H9 (cell line): ENCODE measurements at regions not wholly inside any gene's neighbourhood (a gene's known extent, or its start where the extent isn't known, plus 50 kb on each side); places are given as distances from the start of the nearest gene placed in this dataset.

ENCODE experiments used
- DNase-seq: peaks from one replicate; pipeline ENCODE4 v3.0.0-alpha.2; 2017
- H2AFZ ChIP-seq: one replicate; pipeline ENCODE4 v1.6.1; 2013; ENCODE audit warnings: mild to moderate bottlenecking, low read length, control low read depth, moderate library complexity
- H2AK5ac ChIP-seq: 2 replicates; pipeline ENCODE4 v1.6.1; 2013; ENCODE audit warnings: low read length, control low read depth, mixed read lengths; ENCODE audit not compliant: insufficient read length
- H2BK120ac ChIP-seq: one replicate; pipeline ENCODE4 v1.6.1; 2013; ENCODE audit warnings: low read depth, mild to moderate bottlenecking, low read length, control low read depth, inconsistent platforms; ENCODE audit not compliant: poor library complexity, severe bottlenecking
- H2BK12ac ChIP-seq: 2 replicates; pipeline ENCODE4 v1.6.1; 2013; ENCODE audit warnings: low read length, control low read depth, mixed read lengths, low read depth; ENCODE audit not compliant: insufficient read length
- H2BK15ac ChIP-seq: 2 replicates; pipeline ENCODE4 v1.6.1; 2013; ENCODE audit warnings: low read depth, low read length, control low read depth
- H2BK20ac ChIP-seq: one replicate; pipeline ENCODE4 v1.6.1; 2013; ENCODE audit warnings: low read depth, mild to moderate bottlenecking, low read length, control low read depth, inconsistent platforms; ENCODE audit not compliant: poor library complexity, severe bottlenecking
- H2BK5ac ChIP-seq: 2 replicates; pipeline ENCODE4 v1.6.1; 2013; ENCODE audit warnings: low read length, control low read depth, mixed read lengths; ENCODE audit not compliant: insufficient read length
- H3K14ac ChIP-seq: 2 replicates; pipeline ENCODE4 v1.6.1; 2013; ENCODE audit warnings: low read length, control low read depth; ENCODE audit not compliant: insufficient read depth
- H3K18ac ChIP-seq: 2 replicates; pipeline ENCODE4 v1.6.1; 2013; ENCODE audit warnings: low read depth, mild to moderate bottlenecking, mixed read lengths, low read length, control low read depth; ENCODE audit not compliant: insufficient read length
- H3K23ac ChIP-seq: 2 replicates; pipeline ENCODE4 v1.6.1; 2013; ENCODE audit warnings: low read length, control low read depth, mixed read lengths, low read depth; ENCODE audit not compliant: insufficient read length
- H3K23me2 ChIP-seq: 2 replicates; pipeline ENCODE4 v1.6.1; 2013; ENCODE audit warnings: low read depth, mild to moderate bottlenecking, mixed read lengths, low read length, control low read depth; ENCODE audit not compliant: insufficient read length, poor library complexity, severe bottlenecking
- H3K27ac ChIP-seq: 2 replicates; pipeline ENCODE4 v1.5.1; 2013; ENCODE audit warnings: low read length, control low read depth, mixed read lengths, low read depth; ENCODE audit not compliant: insufficient read length
- H3K27me3 ChIP-seq: 2 replicates; pipeline ENCODE4 v1.6.1; 2013; ENCODE audit warnings: low read length, control low read depth, inconsistent platforms; ENCODE audit not compliant: insufficient read depth
- H3K4ac ChIP-seq: 2 replicates; pipeline ENCODE4 v1.6.1; 2013; ENCODE audit warnings: low read depth, mild to moderate bottlenecking, control low read depth, inconsistent platforms, low read length, moderate library complexity
- H3K4me1 ChIP-seq: 2 replicates; pipeline ENCODE4 v1.6.1; 2013; ENCODE audit warnings: low read length, control low read depth, inconsistent platforms; ENCODE audit not compliant: insufficient read depth
- H3K4me2 ChIP-seq: 2 replicates; pipeline ENCODE4 v1.6.1; 2013; ENCODE audit warnings: low read length, control low read depth, mixed read lengths; ENCODE audit not compliant: insufficient read length, insufficient read depth
- H3K56ac ChIP-seq: 2 replicates; pipeline ENCODE4 v1.6.1; 2013; ENCODE audit warnings: low read depth, mild to moderate bottlenecking, mixed read lengths, low read length, control low read depth; ENCODE audit not compliant: insufficient read length
- H3K79me1 ChIP-seq: 2 replicates; pipeline ENCODE4 v1.6.1; 2013; ENCODE audit warnings: low read depth, mild to moderate bottlenecking, moderate library complexity, low read length, control low read depth, inconsistent platforms; ENCODE audit not compliant: insufficient read depth, poor library complexity, severe bottlenecking
- H3K79me2 ChIP-seq: 2 replicates; pipeline ENCODE4 v1.6.1; 2013; ENCODE audit warnings: low read length, control low read depth, inconsistent platforms; ENCODE audit not compliant: insufficient read depth
- H3K9ac ChIP-seq: 2 replicates; pipeline ENCODE4 v1.6.1; 2013; ENCODE audit warnings: low read length, control low read depth, mixed read lengths; ENCODE audit not compliant: insufficient read length; ENCODE audit errors: extremely low read depth
- H3K9me3 ChIP-seq: one replicate; pipeline ENCODE4 v1.6.1; 2013; ENCODE audit warnings: low read depth, low read length, inconsistent platforms; ENCODE audit not compliant: control insufficient read depth
- H3T11ph ChIP-seq: one replicate; pipeline ENCODE4 v1.6.1; 2013; ENCODE audit warnings: mild to moderate bottlenecking, low read length, control low read depth, inconsistent platforms
- H4K20me1 ChIP-seq: one replicate; pipeline ENCODE4 v1.6.1; 2013; ENCODE audit not compliant: control insufficient read depth, insufficient read length, insufficient read depth
- H4K5ac ChIP-seq: 2 replicates; pipeline ENCODE4 v1.6.1; 2013; ENCODE audit warnings: low read depth, mild to moderate bottlenecking, mixed read lengths, low read length, control low read depth; ENCODE audit not compliant: insufficient read length
- H4K8ac ChIP-seq: replicated peaks from 2 replicates; pipeline ENCODE4 v1.6.1; 2013; ENCODE audit warnings: low read length, control low read depth, mixed read lengths, low read depth; ENCODE audit not compliant: insufficient read length
- H4K91ac ChIP-seq: 2 replicates; pipeline ENCODE4 v1.6.1; 2013; ENCODE audit warnings: low read depth, mild to moderate bottlenecking, moderate library complexity, mixed read lengths, low read length, control low read depth; ENCODE audit not compliant: insufficient read length
- H3K27ac Mint-ChIP-seq, 3 experiments: 2 replicates in 2 of 3; 3 replicates in 1 of 3; pipeline ENCODE4 v1.8.0; 2020 to 2021; ENCODE audit warnings: mixed read lengths in 3 of 3, mild to moderate bottlenecking in 1 of 3, moderate library complexity in 1 of 3
- H3K27me3 Mint-ChIP-seq: 2 replicates; pipeline ENCODE4 v1.8.0; 2021; ENCODE audit warnings: low read depth, mild to moderate bottlenecking, moderate library complexity, mixed read lengths
- H3K36me3 Mint-ChIP-seq, 3 experiments: 2 replicates in 2 of 3; 3 replicates in 1 of 3; pipeline ENCODE4 v1.8.0; 2020 to 2021; ENCODE audit warnings: low read depth in 3 of 3, mixed read lengths in 3 of 3; ENCODE audit not compliant: insufficient read depth in 1 of 3
- H3K4me1 Mint-ChIP-seq, 2 experiments: 2 replicates each; pipeline ENCODE4 v1.8.0; 2020; ENCODE audit warnings: mixed read lengths in 2 of 2
- H3K4me3 Mint-ChIP-seq, 2 experiments: 2 replicates in 1 of 2; 3 replicates in 1 of 2; pipeline ENCODE4 v1.8.0; 2020 to 2021; ENCODE audit warnings: mild to moderate bottlenecking in 2 of 2, mixed read lengths in 2 of 2, moderate library complexity in 1 of 2
- H3K9me3 Mint-ChIP-seq, 2 experiments: 2 replicates in 1 of 2; 3 replicates in 1 of 2; pipeline ENCODE4 v1.8.0; 2020; ENCODE audit warnings: mild to moderate bottlenecking in 2 of 2, mixed read lengths in 2 of 2, moderate library complexity in 1 of 2
- CTCF ChIP-seq: fragments of 200-600 bp; sonication (generic); conservative IDR thresholded peaks from 3 replicates; pipeline ENCODE4 v1.8.0; 2021; ENCODE audit warnings: antibody characterized with exemption, mild to moderate bottlenecking
- WGBS: extraction: QIAGEN DNeasy Blood & Tissue Kit; methylation state at CpG from one replicate; pipeline ENCODE4 v1.1.7; 2013; ENCODE audit warnings: missing lambda C conversion rate, low lambda C conversion rate, mixed read lengths; ENCODE audit not compliant: insufficient read length; ENCODE audit errors: extremely low coverage; 5-methylcytosine and 5-hydroxymethylcytosine counted together

DNA sequence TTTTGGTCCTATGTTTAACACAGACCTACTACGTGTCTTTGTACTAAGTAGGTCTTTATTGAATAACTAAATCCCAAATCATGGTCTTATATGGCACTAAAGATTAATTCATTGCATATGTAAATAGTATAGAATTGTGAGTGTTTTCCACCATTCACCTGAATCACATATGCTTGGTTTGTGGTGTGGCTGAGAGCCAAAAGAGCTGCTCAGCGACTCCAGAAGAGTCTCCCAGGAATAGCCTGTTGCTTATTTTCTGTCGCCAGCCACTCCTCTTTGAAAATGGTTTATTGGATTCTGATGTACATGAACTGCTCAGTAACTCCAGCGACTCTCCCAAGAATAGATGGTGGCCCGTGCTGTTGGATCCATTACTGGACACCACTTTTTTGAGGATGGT lies 184.5 kb downstream of the CLCN4 start:
- Mint-ChIP-seq H3K27me3 (peaks cover 3% of the 10 kb centered on the region; the same call in 1 of the 2 replicates), H3K27ac (no peak overlapping the region)
- H3K18ac ChIP-seq = no peak overlapping the region

More for the DNA sequence above, 184.5 kb downstream of the CLCN4 start:
- Histone ChIP-seq H4K91ac (no peak overlapping the region), H4K5ac (no peak overlapping the region), H3K79me1 (no peaks in the 10 kb centered on the region), H4K8ac (no peak overlapping the region), H3K23ac (no peak overlapping the region), H2AK5ac (no peak overlapping the region), H2BK20ac (no peak overlapping the region), H3K23me2 (no peaks in the 10 kb centered on the region), H3K27ac (no peak overlapping the region), H3K56ac (no peak overlapping the region), H2BK12ac (no peak overlapping the region), H2BK120ac (no peak overlapping the region), H3K9ac (no peak overlapping the region), H4K20me1 (no peaks in the 10 kb centered on the region), H3T11ph (no peak overlapping the region), H3K4me2 (no peak overlapping the region), H2AFZ (no peak overlapping the region), H3K79me2 (no peaks in the 10 kb centered on the region), H3K27me3 (no peaks in the 10 kb centered on the region), H3K14ac (no peak overlapping the region), H3K4me1 (no peaks in the 10 kb centered on the region), H2BK15ac (no peak overlapping the region), H2BK5ac (no peak overlapping the region), H3K4ac (no peak overlapping the region), H3K9me3 (no peaks in the 10 kb centered on the region)
- no peak for DNase-seq
- H3K4me3 Mint-ChIP-seq = no peak overlapping the region
- no peaks in the 10 kb centered on the region for H3K4me1 Mint-ChIP-seq
- no peak for TF ChIP-seq CTCF
- WGBS = no CpG with 5 or more reads among the region's 5 CpGs
- peaks cover 0 to 3% (median 0%) of the 10 kb centered on the region in 3 experiments; a peak in 2 of 7 replicates for H3K36me3 Mint-ChIP-seq
- H3K9me3 Mint-ChIP-seq = peaks cover 33 to 49% of the 10 kb centered on the region in 2 experiments
